ENCODE measurements at regions not wholly inside any gene's neighbourhood (a gene's known extent, or its start where the extent isn't known, plus 50 kb on each side); places are given as distances from the start of the nearest gene placed in this dataset.
A peak's percentile ranks its signal among the peaks of the same experiment; 100 is the strongest.

DNA sequence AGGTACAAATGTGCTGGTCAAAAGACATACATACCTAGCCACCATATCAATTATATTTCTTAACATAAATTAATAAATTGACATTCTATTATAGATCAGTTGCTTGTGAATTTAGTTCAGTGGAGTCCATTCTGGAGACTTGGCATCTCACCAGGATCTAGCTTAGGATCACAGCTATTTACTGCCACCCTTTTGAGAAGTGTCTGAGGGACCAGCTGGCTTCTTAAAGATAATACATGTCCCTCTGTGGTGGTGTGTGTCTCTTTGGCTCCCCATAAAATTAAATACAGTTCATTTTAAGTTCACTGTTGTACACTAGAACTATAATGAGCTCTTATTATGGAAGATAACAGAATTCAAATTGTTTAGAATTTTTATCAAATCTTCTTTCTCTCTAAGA lies 290.7 kb downstream of the PRELID2 start:
- 0 out of 2 replicates have a peak, but pooled peaks cover 6% of the 10 kb centered on the region for H3K4me1 ChIP-seq (ENCODE audit: insufficient read depth)
- no peaks in the 10 kb centered on the region for H3K27me3 ChIP-seq (replicated peaks; ENCODE audit: insufficient read depth)
- no peak overlapping the region for H3K4me3 ChIP-seq
- no peaks in the 10 kb centered on the region for H3K79me2 ChIP-seq (ENCODE audit: insufficient read depth)
- H3K27ac ChIP-seq: no peak overlapping the region
- in situ Hi-C loops (cut with MboI): no loop called here
- no peaks in the 10 kb centered on the region for H3F3A ChIP-seq (ENCODE audit: insufficient read depth)
- no peaks in the 10 kb centered on the region for H3K36me3 ChIP-seq (ENCODE audit: low read depth)
- H2AFZ ChIP-seq: no peak overlapping the region
- no peaks in the 10 kb centered on the region for H3K9me3 ChIP-seq (ENCODE audit: low read depth)
- no peak for DNase-seq
- H3K4me2 ChIP-seq (ENCODE audit: unreplicated experiment): no peak overlapping the region
- H3K9ac ChIP-seq: no peak overlapping the region
- TF ChIP-seq EZH2 (IDR thresholded peaks at IDR 0.05; ENCODE audit: insufficient read depth, poor library complexity, severe bottlenecking): no peak
- TF ChIP-seq EZH2phosphoT487 (IDR thresholded peaks at IDR 0.05; ENCODE audit: insufficient read depth, low read depth): no peak
- H4K20me1 ChIP-seq (ENCODE audit: insufficient read depth): no peaks in the 10 kb centered on the region
- H3K9me2 ChIP-seq (ENCODE audit: insufficient read depth): no peaks in the 10 kb centered on the region

DNA sequence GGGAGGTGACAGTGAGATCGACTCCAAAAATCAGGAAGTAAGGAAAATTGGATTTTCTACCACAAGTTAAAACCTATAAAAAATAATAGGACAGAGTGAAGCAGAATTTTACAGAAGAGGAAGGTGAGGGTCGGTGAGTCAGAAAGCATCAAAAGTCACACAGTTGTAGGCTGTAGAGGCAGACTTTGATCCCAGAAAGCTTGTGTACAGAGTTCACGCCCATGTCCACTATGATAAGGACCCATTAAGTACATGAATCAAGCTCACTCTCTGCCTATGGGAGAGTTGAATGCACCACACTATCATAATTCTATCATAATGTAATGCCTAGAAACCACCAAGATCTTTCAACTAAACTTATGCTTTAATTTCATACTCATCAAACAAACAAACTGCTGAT lies 291.2 kb downstream of the PRELID2 start:
- Histone ChIP-seq H3K27me3 (replicated peaks; ENCODE audit: insufficient read depth) (no peaks in the 10 kb centered on the region), H3K4me1 (ENCODE audit: insufficient read depth) (0 out of 2 replicates have a peak, but pooled peaks cover 6% of the 10 kb centered on the region), H3K36me3 (ENCODE audit: low read depth) (no peaks in the 10 kb centered on the region), H2AFZ (no peak overlapping the region), H3K9me3 (ENCODE audit: low read depth) (no peaks in the 10 kb centered on the region), H3K4me2 (ENCODE audit: unreplicated experiment) (no peak overlapping the region), H3K27ac (no peak overlapping the region), H3K4me3 (no peak overlapping the region), H3K9ac (no peak overlapping the region), H3K79me2 (ENCODE audit: insufficient read depth) (no peaks in the 10 kb centered on the region), H3F3A (ENCODE audit: insufficient read depth) (no peaks in the 10 kb centered on the region), H4K20me1 (ENCODE audit: insufficient read depth) (no peaks in the 10 kb centered on the region), H3K9me2 (ENCODE audit: insufficient read depth) (no peaks in the 10 kb centered on the region)
- TF ChIP-seq EZH2 (IDR thresholded peaks at IDR 0.05; ENCODE audit: insufficient read depth, poor library complexity, severe bottlenecking): no peak
- TF ChIP-seq EZH2phosphoT487 (IDR thresholded peaks at IDR 0.05; ENCODE audit: insufficient read depth, low read depth): no peak
- in situ Hi-C loops (cut with MboI): no loop called here
- 79 to 85% methylated on average over 3 of the region's 3 CpGs for WGBS, 2 experiments (ENCODE audit: low coverage in 1 of 2, low lambda C conversion rate in 2 of 2, missing lambda C conversion rate in 2 of 2)
- DNase-seq: no peak

DNA sequence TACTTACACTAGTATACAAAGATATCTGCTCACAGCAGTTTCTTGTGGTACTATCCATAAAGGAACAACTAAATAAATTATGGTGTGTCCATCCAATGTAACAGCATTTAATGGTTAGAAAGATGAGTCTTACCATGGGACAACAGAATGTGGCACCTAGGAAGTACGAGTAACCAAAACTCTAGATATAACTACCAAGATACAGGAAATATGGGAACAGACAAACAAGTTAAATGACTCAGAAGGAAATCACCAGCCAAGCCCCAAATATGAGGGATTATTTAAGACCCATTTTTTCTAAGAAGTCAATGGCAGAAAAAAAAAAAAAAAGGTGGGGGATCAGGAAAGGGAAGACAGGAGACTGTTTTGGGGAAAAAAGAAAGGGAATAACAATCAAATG lies 294.8 kb downstream of the PRELID2 start:
- 0 out of 2 replicates have a peak, but pooled peaks cover 6% of the 10 kb centered on the region for H3K4me1 ChIP-seq (ENCODE audit: insufficient read depth)
- no peaks in the 10 kb centered on the region for H4K20me1 ChIP-seq (ENCODE audit: insufficient read depth)
- H3K9me2 ChIP-seq (ENCODE audit: insufficient read depth): no peaks in the 10 kb centered on the region
- H3K4me2 ChIP-seq (ENCODE audit: unreplicated experiment): no peak overlapping the region
- H2AFZ ChIP-seq: peak overlapping the region; percentile 61
- DNase-seq: peak; percentile 7
- no peaks in the 10 kb centered on the region for H3K79me2 ChIP-seq (ENCODE audit: insufficient read depth)
- no peaks in the 10 kb centered on the region for H3K9me3 ChIP-seq (ENCODE audit: low read depth)
- no peaks in the 10 kb centered on the region for H3K36me3 ChIP-seq (ENCODE audit: low read depth)
- no peak overlapping the region for H3K9ac ChIP-seq
- H3F3A ChIP-seq (ENCODE audit: insufficient read depth): no peaks in the 10 kb centered on the region
- no peak overlapping the region for H3K4me3 ChIP-seq
- TF ChIP-seq EZH2phosphoT487 (IDR thresholded peaks at IDR 0.05; ENCODE audit: insufficient read depth, low read depth) (no peak), EZH2 (IDR thresholded peaks at IDR 0.05; ENCODE audit: insufficient read depth, poor library complexity, severe bottlenecking) (no peak)
- 29 to 81% methylated on average over 1 of the region's 1 CpG for WGBS, 2 experiments (ENCODE audit: low coverage in 1 of 2, low lambda C conversion rate in 2 of 2, missing lambda C conversion rate in 2 of 2)
- in situ Hi-C loops (cut with MboI): no loop called here
- H3K27ac ChIP-seq: no peak overlapping the region
- no peaks in the 10 kb centered on the region for H3K27me3 ChIP-seq (replicated peaks; ENCODE audit: insufficient read depth)

DNA sequence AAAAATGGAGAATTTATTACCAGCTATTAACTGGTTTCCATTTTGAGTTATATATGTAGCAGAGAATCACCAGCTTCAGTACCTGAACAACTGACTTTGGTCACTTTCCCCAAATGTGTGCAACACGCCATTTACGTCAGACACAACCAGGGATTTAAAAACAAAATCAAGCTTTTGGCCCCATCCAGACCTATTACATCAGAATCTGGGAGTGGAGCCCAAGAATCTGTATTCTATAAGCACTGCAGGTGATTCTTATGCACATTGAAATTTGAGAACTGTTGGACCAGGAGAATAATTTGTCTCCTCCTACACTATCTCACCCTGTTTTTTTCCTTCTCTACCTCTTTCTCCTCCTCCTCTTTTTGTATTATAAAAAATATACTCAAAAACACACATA lies 295.9 kb downstream of the PRELID2 start:
- H3K9ac ChIP-seq: no peak overlapping the region
- in situ Hi-C loops (cut with MboI): no loop called here
- TF ChIP-seq EZH2phosphoT487 (IDR thresholded peaks at IDR 0.05; ENCODE audit: insufficient read depth, low read depth): no peak

DNA sequence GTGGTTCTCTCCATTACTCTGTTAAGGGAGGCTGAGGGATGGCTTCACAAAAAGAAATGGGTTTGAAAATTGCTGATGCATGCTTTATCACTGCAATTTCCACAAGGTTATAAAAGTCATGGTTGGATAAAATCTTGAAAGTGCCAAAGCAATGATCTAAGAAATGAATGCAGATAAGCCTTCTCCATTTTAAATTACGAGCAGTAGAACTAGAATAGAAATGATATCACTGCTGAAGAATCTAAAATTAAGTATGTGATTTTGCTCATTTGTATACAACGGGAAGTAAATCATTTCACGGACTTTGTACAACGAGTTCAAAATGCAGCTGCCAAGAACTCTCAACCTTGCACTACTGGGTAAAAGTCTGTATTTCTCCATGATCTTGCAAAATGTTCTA lies 299.0 kb downstream of the PRELID2 start:
- no peak overlapping the region for H3K27ac ChIP-seq
- peaks cover 7% of the 10 kb centered on the region; the same call in 1 of the 2 replicates for H3F3A ChIP-seq (ENCODE audit: insufficient read depth)
- no peak overlapping the region for H3K4me3 ChIP-seq
- in situ Hi-C loops (cut with MboI): no loop called here
- no peak overlapping the region for H3K4me2 ChIP-seq (ENCODE audit: unreplicated experiment)
- H3K9ac ChIP-seq: no peak overlapping the region
- no peaks in the 10 kb centered on the region for H3K9me3 ChIP-seq (ENCODE audit: low read depth)
- DNase-seq: no peak
- no peaks in the 10 kb centered on the region for H4K20me1 ChIP-seq (ENCODE audit: insufficient read depth)
- no peaks in the 10 kb centered on the region for H3K27me3 ChIP-seq (replicated peaks; ENCODE audit: insufficient read depth)
- TF ChIP-seq EZH2phosphoT487 (IDR thresholded peaks at IDR 0.05; ENCODE audit: insufficient read depth, low read depth) (no peak), EZH2 (IDR thresholded peaks at IDR 0.05; ENCODE audit: insufficient read depth, poor library complexity, severe bottlenecking) (no peak)
- 86 to 87% methylated on average over 4 of the region's 4 CpGs for WGBS, 2 experiments (ENCODE audit: low coverage in 1 of 2, low lambda C conversion rate in 2 of 2, missing lambda C conversion rate in 2 of 2)
- peaks cover 5% of the 10 kb centered on the region; the same call in 1 of the 2 replicates for H3K9me2 ChIP-seq (ENCODE audit: insufficient read depth)
- H3K79me2 ChIP-seq (ENCODE audit: insufficient read depth): no peaks in the 10 kb centered on the region
- peaks cover 15% of the 10 kb centered on the region; the same call in 1 of the 2 replicates for H3K4me1 ChIP-seq (ENCODE audit: insufficient read depth)
- no peaks in the 10 kb centered on the region for H3K36me3 ChIP-seq (ENCODE audit: low read depth)
- no peak overlapping the region for H2AFZ ChIP-seq

More for the DNA sequence above, 295.9 kb downstream of the PRELID2 start:
- Histone ChIP-seq H2AFZ (no peak overlapping the region), H3F3A (ENCODE audit: insufficient read depth) (no peaks in the 10 kb centered on the region), H3K79me2 (ENCODE audit: insufficient read depth) (no peaks in the 10 kb centered on the region), H3K27me3 (replicated peaks; ENCODE audit: insufficient read depth) (no peaks in the 10 kb centered on the region), H4K20me1 (ENCODE audit: insufficient read depth) (no peaks in the 10 kb centered on the region), H3K36me3 (ENCODE audit: low read depth) (no peaks in the 10 kb centered on the region), H3K9me2 (ENCODE audit: insufficient read depth) (no peaks in the 10 kb centered on the region), H3K4me2 (ENCODE audit: unreplicated experiment) (no peak overlapping the region), H3K4me3 (no peak overlapping the region), H3K9me3 (ENCODE audit: low read depth) (no peaks in the 10 kb centered on the region), H3K27ac (no peak overlapping the region), H3K4me1 (ENCODE audit: insufficient read depth) (0 out of 2 replicates have a peak, but pooled peaks cover 6% of the 10 kb centered on the region)
- WGBS, 2 experiments (ENCODE audit: low coverage in 1 of 2, low lambda C conversion rate in 2 of 2, missing lambda C conversion rate in 2 of 2): 91 to 100% methylated on average over 2 of the region's 2 CpGs
- DNase-seq: no peak
